Suprapubic skin (tissue), 3 donors: ENCODE measurements at regions not wholly inside any gene's neighbourhood (a gene's known extent, or its start where the extent isn't known, plus 50 kb on each side); places are given as distances from the start of the nearest gene placed in this dataset.

Experiments used
- CTCF ChIP-seq, 2 donors: fragments of 200-600 bp in 1 of 2; fragments of 450-650 bp in 1 of 2; sonication (generic) in 1 of 2; IDR thresholded peaks; one replicate each; pipeline ENCODE4 v1.5.1; 2016 to 2019; ENCODE audit warnings: antibody characterized with exemption in 2 of 2, mild to moderate bottlenecking in 1 of 2, moderate library complexity in 1 of 2
- POLR2A ChIP-seq, 2 donors: fragments of 450-650 bp; IDR thresholded peaks; one replicate each; pipeline ENCODE4 v1.6.1; 2017; ENCODE audit warnings: antibody characterized with exemption in 2 of 2, mild to moderate bottlenecking in 2 of 2, moderate library complexity in 2 of 2

DNA sequence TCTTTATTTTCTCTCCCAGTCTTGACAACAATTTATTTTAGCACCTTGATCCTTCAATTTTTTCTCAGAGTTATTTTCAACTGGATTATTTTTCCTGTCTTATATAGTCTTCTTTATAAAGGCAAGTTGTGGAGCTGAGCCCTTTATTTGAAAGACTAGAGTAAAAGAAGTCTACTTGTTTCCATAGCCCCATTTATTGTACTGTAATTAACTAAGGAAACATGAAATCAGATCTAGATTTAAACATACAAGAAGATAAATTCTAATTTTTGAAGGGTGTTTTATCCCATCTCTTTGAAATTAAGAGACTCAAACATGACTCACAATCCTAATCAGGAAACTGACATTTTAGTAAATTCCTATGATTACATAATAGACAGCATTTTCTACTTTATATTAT lies 2421.8 kb downstream of the LRRC4C start:
- TF ChIP-seq CTCF (IDR thresholded peaks at IDR 0.05) (no peak), POLR2A (IDR thresholded peaks at IDR 0.05) (no peak)
